HG02763 (cell line): ENCODE measurements at regions not wholly inside any gene's neighbourhood (a gene's known extent, or its start where the extent isn't known, plus 50 kb on each side); places are given as distances from the start of the nearest gene placed in this dataset.
"Not testable (repeated sequence)": the region's sequence is repeated elsewhere in the genome, so short reads cannot be mapped to it uniquely, and the experiment has no call there.

Source experiments
- ATAC-seq: cut with Tn5 transposase; IDR thresholded peaks from one replicate; pipeline ENCODE4 v1.9.1; 2021; ENCODE audit warnings: mild to moderate bottlenecking, moderate library complexity; ENCODE audit not compliant: unreplicated experiment

GRCh38 chr21:18803624-18804023, 400.0 kb upstream of the TMPRSS15 start:
- ATAC-seq: no peak

DNA sequence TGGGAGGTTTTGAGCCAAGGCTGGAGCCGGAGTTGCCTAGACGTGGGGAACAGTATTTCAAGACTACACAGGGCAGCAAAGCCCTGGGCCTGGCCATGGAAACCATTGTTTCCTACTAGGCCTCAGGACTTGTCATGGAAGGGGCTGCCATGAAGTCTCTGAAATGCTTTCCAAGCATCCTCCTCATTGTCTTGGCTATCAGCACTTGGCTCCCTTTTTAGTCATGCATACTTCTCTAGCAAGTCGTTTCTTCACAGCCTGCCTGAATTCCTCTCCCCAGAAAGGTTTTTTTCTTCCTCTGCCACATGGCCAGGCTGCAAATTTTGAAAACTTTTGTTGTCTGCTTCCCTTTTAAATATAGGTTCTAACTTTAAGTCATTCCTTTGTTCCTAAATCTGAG, 406.6 kb upstream of the TMPRSS15 start:
- no peak for ATAC-seq

DNA sequence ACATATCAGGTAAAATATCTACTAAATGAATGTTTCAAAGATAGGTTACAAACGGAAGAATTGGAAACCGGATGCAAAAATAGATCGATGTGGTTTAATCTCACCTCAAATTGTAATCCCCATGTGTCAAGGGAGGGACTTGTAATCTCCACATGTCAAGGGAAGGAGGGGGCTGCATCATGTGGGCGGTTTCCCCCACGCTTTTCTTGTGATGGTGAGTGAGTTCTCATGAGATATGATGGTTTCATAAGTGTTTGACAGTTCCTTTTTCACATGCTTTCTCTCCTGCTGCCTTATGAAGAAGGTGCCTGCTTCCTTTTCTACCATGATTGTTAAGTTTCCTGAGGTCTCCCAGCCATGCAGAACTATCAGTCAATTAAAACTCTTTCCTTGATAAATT, 408.7 kb upstream of the TMPRSS15 start:
- ATAC-seq: no peak

DNA sequence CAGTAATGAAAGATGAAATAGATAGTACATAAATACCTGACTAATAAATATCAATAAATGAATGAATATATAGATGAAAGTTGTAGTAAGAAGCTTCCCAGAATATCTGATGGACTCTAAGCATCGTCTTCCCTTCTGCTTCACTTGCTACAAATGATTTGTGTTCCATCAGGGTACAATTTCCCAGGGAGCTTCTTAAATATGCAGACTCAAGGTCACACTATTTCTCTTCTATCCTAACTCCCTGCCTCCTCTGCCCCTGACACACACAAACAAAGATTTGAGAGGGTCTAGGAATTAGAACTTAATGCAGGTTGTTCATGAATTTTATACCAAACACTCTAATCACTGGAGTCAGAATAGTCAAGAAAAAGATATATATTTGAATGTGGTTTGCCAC, 415.9 kb upstream of the TMPRSS15 start:
- ATAC-seq: no peak

GRCh38 chr21:18826562-18826961, 423.0 kb upstream of the TMPRSS15 start:
- no peak for ATAC-seq

DNA sequence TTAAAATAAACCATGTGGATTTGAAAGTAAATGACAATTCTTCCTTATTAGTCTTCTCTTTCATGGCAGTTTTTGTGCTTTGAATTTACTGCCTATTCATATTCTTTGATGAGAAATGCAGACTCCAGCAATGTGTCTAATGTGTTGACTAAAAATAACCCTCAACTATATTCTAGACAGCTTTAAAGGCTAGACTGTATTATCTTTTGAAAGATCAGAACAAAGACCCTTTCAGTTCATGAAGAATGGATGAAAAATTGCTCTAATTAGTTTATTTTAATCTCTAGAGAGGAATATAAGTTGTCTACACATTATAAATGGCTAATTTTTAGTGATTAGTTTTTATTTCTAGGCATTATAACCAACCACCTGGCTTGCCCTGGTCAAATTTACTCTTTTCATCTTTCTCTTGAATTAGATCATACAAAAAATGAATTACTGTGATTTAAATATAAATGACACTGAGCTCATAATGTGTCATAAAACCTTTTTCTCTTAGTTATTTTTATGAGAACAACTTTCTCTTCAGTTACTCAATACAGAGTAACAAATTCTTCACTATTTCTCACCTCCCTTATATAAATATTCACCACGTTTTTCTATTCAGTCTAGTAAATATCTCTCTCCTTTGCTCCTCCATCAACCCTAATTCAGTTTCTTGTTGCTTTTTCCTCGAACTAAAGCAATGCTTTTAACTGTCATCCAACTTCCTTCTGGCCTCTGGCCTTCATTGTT, 428.5 kb upstream of the TMPRSS15 start:
- ATAC-seq: no peak

- ATAC-seq: no peak
Observed at GRCh38 chr21:18832950-18833349, 429.4 kb upstream of the TMPRSS15 start.

- not testable (repeated sequence) for ATAC-seq
Observed at GRCh38 chr21:18834121-18834520, 430.5 kb upstream of the TMPRSS15 start.

DNA sequence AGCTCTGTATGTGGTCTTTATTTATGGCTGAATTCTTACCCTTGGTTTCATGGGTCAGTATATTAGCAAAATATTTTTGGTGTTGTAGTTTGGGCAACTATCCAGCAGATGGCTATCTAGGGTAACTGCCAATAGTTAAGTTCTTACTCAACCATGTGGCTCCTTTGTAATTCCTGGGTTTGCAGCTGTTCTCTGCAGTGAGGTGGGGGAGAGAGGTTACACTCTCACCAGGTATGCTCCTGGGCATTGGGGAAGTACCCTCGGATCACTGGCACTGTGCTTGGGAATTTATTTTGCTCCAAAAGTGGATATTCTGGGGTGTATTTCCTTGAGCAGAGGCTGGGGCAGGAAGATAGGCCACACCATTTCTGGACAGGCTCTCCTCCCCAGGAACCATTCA, 436.7 kb upstream of the TMPRSS15 start:
- ATAC-seq: no peak

DNA sequence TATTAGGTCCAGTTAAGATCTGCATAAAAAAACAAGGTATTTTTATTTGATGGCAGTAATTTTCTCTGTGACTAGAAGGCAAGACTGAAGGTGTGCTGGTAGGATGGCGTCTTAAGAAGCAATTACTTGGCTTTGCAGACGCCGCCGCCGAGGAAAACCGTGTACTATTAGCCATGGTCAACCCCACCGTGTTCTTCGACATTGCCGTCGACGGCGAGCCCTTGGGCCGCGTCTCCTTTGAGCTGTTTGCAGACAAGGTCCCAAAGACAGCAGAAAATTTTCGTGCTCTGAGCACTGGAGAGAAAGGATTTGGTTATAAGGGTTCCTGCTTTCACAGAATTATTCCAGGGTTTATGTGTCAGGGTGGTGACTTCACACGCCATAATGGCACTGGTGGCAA, 454.0 kb upstream of the TMPRSS15 start:
- ATAC-seq: not testable (repeated sequence)

GRCh38 chr21:18869104-18869503, 465.5 kb upstream of the TMPRSS15 start:
- ATAC-seq: no peak

DNA sequence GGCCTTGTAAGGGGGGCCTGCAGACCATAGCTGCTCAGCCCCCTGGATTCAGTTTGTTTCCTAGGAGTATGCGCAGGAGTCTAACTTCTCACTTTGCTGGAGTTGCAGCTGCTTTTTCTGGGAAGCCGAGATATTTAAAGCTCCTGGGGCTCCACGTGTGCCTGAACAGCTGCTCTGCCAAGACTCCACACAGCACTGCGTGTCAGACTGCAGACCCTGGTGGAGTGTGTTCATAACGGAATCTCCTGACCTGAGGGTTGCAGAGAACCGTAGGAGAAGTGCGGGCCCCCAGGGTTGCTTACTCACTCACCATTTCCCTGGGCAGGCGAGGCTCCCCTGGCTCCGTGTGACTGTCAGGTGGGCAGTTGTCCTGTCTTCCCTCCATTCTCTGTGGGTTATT, 474.3 kb upstream of the TMPRSS15 start:
- ATAC-seq: no peak

DNA sequence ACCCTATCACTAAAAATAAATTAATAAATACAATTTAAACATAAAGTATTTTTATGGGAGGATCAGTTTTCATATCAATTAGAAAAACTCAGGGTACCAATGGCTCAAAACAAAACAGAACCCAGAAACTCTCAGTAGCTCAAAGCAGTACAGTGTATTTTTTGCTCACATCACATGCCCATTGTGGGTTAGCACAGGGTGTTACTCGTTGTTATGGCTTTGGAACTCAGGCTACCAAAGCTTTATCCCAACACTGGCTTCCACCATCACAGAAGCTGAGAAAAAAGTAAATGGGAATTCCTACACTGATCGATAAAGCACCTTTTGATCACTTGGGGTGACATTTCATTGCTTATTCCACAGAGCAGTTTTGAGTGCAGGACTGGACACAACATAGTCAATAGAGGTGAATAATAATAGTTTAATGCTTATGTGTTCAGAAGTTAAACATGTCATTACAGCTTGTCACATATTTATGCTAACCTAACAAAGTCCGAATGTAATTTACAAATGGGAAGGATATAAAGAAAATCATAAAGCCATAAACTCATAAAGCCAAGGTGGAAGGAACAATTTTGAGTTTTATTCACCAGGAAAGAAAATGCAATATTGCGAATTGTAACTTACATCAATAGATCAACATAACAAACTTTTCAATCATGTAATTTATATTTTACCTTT, 484.5 kb upstream of the TMPRSS15 start:
- ATAC-seq: no peak

DNA sequence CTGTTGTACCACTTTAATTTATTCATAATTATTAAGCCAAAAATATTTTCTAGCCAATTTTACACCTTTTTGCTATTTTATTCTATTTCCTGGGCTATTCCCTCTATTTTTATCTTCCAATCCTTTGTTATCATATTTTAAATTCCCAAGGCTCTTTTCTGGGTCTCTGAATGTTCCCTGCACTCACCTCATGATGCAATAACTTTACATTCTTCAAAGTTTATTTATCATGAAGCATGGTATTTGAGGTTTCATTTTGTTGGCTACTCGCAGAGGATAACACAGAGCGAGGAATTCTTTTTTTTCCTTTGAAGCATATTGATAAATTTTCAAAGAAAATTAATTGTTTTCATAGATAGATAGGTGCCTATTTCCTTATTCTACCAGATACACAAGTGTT, 489.8 kb upstream of the TMPRSS15 start:
- ATAC-seq: no peak

GRCh38 chr21:18894387-18894786, 490.8 kb upstream of the TMPRSS15 start:
- ATAC-seq: no peak

- no peak for ATAC-seq
Observed at GRCh38 chr21:18899261-18899660, 495.7 kb upstream of the TMPRSS15 start.

DNA sequence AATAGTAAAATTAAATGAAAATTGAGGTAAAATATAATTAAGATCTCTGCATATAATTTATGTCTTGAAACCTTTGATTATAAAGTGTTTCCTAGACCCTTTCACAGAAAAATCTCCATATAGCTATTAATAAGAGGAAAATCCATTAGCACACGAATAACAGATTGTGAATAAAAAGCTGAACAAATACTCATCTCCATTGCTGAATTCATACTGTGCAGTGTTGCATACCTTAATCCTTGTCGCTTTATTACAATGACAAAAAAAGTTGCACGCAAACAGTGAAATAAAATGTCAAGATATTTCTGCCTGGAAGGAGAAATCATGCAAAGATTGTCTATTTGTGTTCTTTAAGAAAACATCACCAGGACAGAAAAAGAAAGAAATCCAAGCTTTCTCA, 499.1 kb upstream of the TMPRSS15 start:
- no peak for ATAC-seq

- no peak for ATAC-seq
Observed at GRCh38 chr21:18907076-18907475, 503.5 kb upstream of the TMPRSS15 start.

DNA sequence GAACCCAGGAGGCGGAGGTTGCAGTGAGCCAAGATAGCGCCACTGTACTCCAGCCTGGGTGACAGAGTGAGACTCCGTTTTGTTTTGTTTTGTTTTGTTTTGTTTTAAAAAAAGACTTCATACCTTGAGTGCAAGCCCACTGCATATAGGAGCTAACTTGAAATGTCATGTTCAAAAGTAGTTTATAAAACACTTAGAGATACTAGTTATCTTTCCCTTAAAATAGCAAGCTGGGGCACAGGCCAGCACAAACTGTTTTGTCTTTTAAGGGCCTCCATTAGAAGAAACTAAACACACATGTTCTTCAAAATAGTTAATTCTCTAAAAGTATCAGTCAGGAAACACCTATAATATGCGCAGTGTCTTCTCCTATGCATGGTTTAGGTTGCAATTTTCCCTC, 505.1 kb upstream of the TMPRSS15 start:
- ATAC-seq: no peak

GRCh38 chr21:18913914-18914313, 510.3 kb upstream of the TMPRSS15 start:
- no peak for ATAC-seq

DNA sequence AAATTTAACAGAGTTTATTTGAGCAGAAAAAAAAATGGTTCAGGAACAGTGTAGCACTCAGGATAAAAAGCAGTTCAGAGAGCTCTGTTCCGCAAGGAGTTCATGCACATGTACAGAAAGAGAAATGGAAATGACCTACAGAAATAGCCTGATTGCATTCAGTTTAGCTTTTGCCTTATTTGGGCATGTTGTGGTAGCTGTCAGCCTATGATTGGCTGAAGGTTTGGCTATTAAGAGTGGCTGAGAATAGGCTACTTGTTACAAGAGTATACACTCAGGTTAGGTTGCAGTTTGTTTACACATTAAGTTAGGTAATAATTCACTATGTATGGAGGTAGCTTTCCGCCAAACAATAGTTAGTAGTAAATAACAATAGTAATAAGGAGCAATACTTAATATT, 511.0 kb upstream of the TMPRSS15 start:
- ATAC-seq: no peak

GRCh38 chr21:18917622-18918021, 514.0 kb upstream of the TMPRSS15 start:
- ATAC-seq: no peak

- no peak for ATAC-seq
Observed at GRCh38 chr21:18931237-18931636, 527.7 kb upstream of the TMPRSS15 start.
